Neural progenitor cell (in vitro differentiated cells): ENCODE measurements at regions not wholly inside any gene's neighbourhood (a gene's known extent, or its start where the extent isn't known, plus 50 kb on each side); places are given as distances from the start of the nearest gene placed in this dataset.
"Not testable (repeated sequence)": the region's sequence is repeated elsewhere in the genome, so short reads cannot be mapped to it uniquely, and the experiment has no call there.

Source experiments
- DNase-seq: peaks from one replicate; pipeline ENCODE4 v3.0.0-alpha.2; 2016; ENCODE audit warnings: low spot score
- H2AFZ ChIP-seq: fragments of 200-600 bp; sonication (generic); replicated peaks from 2 replicates; pipeline ENCODE4 v1.6.1; 2016; ENCODE audit warnings: antibody characterized with exemption
- H3F3A ChIP-seq: fragments of 200-600 bp; sonication (generic); 2 replicates; pipeline ENCODE4 v1.6.1; 2016; ENCODE audit warnings: antibody characterized with exemption, low read depth
- H3K27ac ChIP-seq: fragments of 200-600 bp; sonication (generic); 2 replicates; pipeline ENCODE4 v1.5.1; 2016; ENCODE audit warnings: mild to moderate bottlenecking
- H3K27me3 ChIP-seq: fragments of 200-600 bp; sonication (generic); 2 replicates; pipeline ENCODE4 v1.6.1; 2016; ENCODE audit warnings: mild to moderate bottlenecking, moderate library complexity
- H3K36me3 ChIP-seq: fragments of 200-600 bp; sonication (generic); 2 replicates; pipeline ENCODE4 v1.5.1; 2016
- H3K4me1 ChIP-seq: fragments of 200-600 bp; sonication (generic); 2 replicates; pipeline ENCODE4 v1.6.1; 2016; ENCODE audit warnings: mixed run types
- H3K4me2 ChIP-seq: fragments of 200-600 bp; sonication (generic); 2 replicates; pipeline ENCODE4 v1.6.1; 2016
- H3K4me3 ChIP-seq: fragments of 200-600 bp; sonication (generic); 2 replicates; pipeline ENCODE4 v1.5.1; 2016
- H3K79me2 ChIP-seq: fragments of 200-600 bp; sonication (generic); 2 replicates; pipeline ENCODE4 v1.6.1; 2016; ENCODE audit warnings: low read depth
- H3K9ac ChIP-seq: fragments of 200-600 bp; sonication (generic); 2 replicates; pipeline ENCODE4 v1.6.1; 2016
- H3K9me3 ChIP-seq: fragments of 200-600 bp; sonication (generic); 2 replicates; pipeline ENCODE4 v1.5.1; 2016; ENCODE audit warnings: low read depth
- H4K20me1 ChIP-seq: fragments of 200-600 bp; sonication (generic); 2 replicates; pipeline ENCODE4 v1.6.1; 2016; ENCODE audit warnings: low read depth
- H3K27ac Mint-ChIP-seq: 3 replicates; pipeline ENCODE4 v1.8.0; 2021; ENCODE audit warnings: mixed read lengths
- H3K27me3 Mint-ChIP-seq: 2 replicates; pipeline ENCODE4 v1.8.0; 2022; ENCODE audit warnings: low read depth, mild to moderate bottlenecking, inconsistent platforms, moderate library complexity, mixed read lengths; ENCODE audit not compliant: insufficient read depth
- H3K36me3 Mint-ChIP-seq: 3 replicates; pipeline ENCODE4 v1.8.0; 2021; ENCODE audit warnings: mixed read lengths
- H3K4me1 Mint-ChIP-seq: 3 replicates; pipeline ENCODE4 v1.8.0; 2021; ENCODE audit warnings: mixed read lengths
- H3K4me3 Mint-ChIP-seq: 3 replicates; pipeline ENCODE4 v1.8.0; 2021; ENCODE audit warnings: mild to moderate bottlenecking, moderate library complexity, mixed read lengths
- H3K9me3 Mint-ChIP-seq: 3 replicates; pipeline ENCODE4 v1.8.0; 2020; ENCODE audit warnings: mixed read lengths

DNA sequence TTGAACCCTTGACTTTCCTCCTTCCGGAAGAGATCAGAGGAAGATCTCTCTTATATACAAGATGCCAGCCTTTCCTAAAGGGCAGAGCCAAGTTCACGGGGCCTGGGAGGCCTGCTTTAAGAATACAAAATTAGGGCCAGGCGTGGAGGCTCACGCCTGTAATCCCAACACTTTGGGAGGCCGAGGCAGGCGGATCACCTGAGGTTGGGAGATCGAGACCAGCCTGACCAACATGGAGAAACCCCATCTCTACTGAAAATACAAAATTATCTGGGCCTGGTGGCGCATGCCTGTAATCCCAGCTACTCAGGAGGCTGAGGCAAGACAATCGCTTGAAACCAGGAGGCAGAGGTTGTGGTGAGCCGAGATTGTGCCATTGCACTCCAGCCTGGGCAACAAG lies 108.2 kb upstream of the SPDYE9 start:
- H2AFZ ChIP-seq, H3K4me3 ChIP-seq: not testable (repeated sequence)

DNA sequence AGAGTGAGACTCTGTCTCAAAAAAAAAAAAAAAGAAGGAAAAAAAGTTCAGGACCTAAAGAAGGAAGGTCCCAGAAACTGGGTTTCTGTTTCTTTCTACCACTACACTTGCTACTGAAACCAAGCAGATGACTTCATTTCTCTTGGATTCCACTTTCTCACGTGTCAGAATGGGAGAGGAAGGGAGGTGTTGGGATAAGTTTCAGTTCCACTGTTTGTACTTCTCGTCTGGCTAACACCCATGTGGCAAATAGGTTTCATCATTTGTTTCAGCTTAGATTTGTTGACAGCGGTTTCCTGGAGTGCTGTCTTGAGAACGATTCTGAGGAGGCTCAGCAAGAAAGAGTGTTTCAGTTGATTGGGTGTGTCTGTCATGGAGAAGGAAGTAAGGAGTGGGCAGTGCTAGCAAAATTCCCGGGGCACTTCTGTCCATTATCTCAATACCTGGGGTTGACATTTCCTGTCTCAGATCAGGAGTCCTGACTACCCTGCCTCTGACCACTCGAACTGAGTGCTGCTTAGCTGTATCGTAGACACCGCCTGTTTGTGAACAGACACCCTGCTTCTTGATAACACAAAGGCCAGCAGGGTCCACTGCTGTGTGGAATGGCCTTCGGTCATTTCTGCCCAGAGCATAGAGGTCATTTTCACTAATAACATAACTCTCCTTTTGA lies 104.8 kb upstream of the SPDYE9 start:
- not testable (repeated sequence) for H3K27ac Mint-ChIP-seq, H3K4me1 Mint-ChIP-seq, H3K9me3 ChIP-seq

More for the DNA sequence above, 108.2 kb upstream of the SPDYE9 start:
- H3K4me1 ChIP-seq, H3K4me1 Mint-ChIP-seq, H3K79me2 ChIP-seq, H3F3A ChIP-seq, H3K4me3 Mint-ChIP-seq, H3K9ac ChIP-seq, H3K36me3 Mint-ChIP-seq, H3K27ac ChIP-seq, H4K20me1 ChIP-seq, H3K36me3 ChIP-seq, H3K9me3 ChIP-seq, H3K9me3 Mint-ChIP-seq, DNase-seq, H3K27me3 ChIP-seq, H3K4me2 ChIP-seq, H3K27me3 Mint-ChIP-seq, H3K27ac Mint-ChIP-seq: not testable (repeated sequence)

DNA sequence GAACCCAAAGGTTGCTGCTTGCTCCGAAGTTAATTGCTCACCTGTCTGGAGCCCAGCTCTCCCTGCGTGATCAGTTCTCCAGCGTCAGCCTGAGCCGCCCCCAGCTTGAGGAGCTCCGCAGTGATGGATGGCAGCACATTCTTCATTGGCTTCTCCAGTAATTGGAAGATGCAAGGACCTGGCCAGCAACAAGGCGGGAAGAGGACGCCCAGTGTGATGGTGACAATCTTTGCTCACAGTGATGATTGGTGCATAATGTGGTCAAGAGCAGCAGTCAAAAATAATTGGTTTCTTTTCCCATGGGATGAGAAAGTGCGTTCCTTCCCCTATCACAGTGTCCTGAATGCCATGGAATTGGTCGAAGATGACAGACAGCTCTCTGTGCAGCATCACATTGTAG lies 102.4 kb upstream of the SPDYE9 start:
- not testable (repeated sequence) for H3K27ac Mint-ChIP-seq, H3K27ac ChIP-seq, H3K79me2 ChIP-seq, H3K4me2 ChIP-seq, H4K20me1 ChIP-seq, H3K4me1 Mint-ChIP-seq, H3K9me3 ChIP-seq, DNase-seq, H3K4me3 ChIP-seq, H3K27me3 Mint-ChIP-seq, H2AFZ ChIP-seq, H3K27me3 ChIP-seq, H3K9me3 Mint-ChIP-seq, H3K36me3 ChIP-seq, H3F3A ChIP-seq, H3K4me3 Mint-ChIP-seq, H3K9ac ChIP-seq, H3K36me3 Mint-ChIP-seq, H3K4me1 ChIP-seq

More for the DNA sequence above, 104.8 kb upstream of the SPDYE9 start:
- not testable (repeated sequence) for H3K9ac ChIP-seq, H3K36me3 Mint-ChIP-seq, H2AFZ ChIP-seq, H3K27ac ChIP-seq, H3K79me2 ChIP-seq, DNase-seq, H3K4me2 ChIP-seq, H3K36me3 ChIP-seq, H3K4me3 ChIP-seq, H3K9me3 Mint-ChIP-seq, H3K27me3 Mint-ChIP-seq, H3K4me1 ChIP-seq, H4K20me1 ChIP-seq, H3K4me3 Mint-ChIP-seq, H3K27me3 ChIP-seq, H3F3A ChIP-seq

DNA sequence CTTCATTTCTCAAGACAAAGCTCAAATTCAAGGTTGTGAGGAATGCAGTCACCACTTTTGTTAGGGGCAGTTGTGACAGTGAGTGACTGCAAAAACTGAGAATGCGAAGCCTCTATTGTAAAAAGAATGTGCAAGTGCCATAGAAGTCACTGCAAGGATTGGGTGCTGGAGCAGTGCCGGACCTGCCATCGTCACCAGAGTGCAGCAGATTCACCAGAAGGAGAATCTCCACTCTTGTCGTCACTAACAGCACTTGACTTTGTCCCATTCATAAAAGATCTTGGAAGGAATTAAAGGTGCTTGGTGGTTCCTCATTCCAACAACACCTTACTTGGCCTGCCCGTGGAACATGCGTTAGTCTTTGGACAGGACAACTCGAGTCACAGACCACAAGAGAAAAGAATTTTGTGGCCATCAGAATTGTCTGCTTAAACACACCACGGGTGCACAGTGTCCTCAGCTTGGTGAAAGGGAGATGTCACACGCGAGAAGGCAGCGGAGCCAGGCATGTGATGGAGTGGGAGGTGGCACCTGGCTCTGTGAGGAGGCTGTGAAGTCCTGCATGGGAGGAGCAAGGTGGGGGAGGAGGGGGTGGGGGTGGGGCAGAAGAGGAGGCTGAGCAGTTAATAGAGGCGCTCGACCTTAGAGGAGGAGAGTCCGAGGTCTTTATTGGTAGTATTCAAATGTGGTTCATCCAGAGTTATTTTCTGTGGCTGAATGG lies 100.9 kb upstream of the SPDYE9 start:
- not testable (repeated sequence) for H3K36me3 Mint-ChIP-seq, H3K9ac ChIP-seq, H3K9me3 Mint-ChIP-seq, H4K20me1 ChIP-seq, DNase-seq, H3K27ac Mint-ChIP-seq, H3K4me1 Mint-ChIP-seq, H3K27ac ChIP-seq, H3K4me3 ChIP-seq, H3K36me3 ChIP-seq, H3K27me3 ChIP-seq, H2AFZ ChIP-seq, H3K27me3 Mint-ChIP-seq, H3K9me3 ChIP-seq, H3K4me2 ChIP-seq, H3K4me3 Mint-ChIP-seq, H3F3A ChIP-seq, H3K4me1 ChIP-seq, H3K79me2 ChIP-seq

DNA sequence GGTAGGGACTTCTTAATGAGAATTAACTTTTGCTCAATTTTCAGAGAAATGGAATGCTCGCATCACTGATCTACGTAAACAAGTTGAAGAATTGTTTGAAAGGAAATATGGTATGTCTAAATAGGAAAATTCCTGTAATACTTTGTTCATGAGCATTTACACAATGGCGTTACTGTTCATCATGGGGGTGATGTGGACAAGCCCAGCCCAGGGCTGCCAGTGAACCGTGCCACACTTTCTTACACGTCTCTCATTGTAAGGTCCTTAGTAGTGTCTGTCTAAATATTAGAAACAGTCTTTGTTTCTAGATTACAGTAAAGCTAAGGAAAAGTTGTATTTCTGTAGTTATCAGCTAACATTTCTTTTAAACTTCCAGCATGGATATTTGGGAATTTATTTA lies 91.0 kb upstream of the SPDYE9 start:
- not testable (repeated sequence) for H3K27ac ChIP-seq, H3K27me3 ChIP-seq, H3K4me2 ChIP-seq, H3K79me2 ChIP-seq, H3K4me3 ChIP-seq, H3K4me3 Mint-ChIP-seq, H3K9me3 ChIP-seq, H3K9me3 Mint-ChIP-seq, H3K9ac ChIP-seq, H3K36me3 Mint-ChIP-seq, H2AFZ ChIP-seq, H3K36me3 ChIP-seq, H3K27me3 Mint-ChIP-seq, H3K27ac Mint-ChIP-seq, H3K4me1 ChIP-seq, H3F3A ChIP-seq, H4K20me1 ChIP-seq, H3K4me1 Mint-ChIP-seq, DNase-seq

DNA sequence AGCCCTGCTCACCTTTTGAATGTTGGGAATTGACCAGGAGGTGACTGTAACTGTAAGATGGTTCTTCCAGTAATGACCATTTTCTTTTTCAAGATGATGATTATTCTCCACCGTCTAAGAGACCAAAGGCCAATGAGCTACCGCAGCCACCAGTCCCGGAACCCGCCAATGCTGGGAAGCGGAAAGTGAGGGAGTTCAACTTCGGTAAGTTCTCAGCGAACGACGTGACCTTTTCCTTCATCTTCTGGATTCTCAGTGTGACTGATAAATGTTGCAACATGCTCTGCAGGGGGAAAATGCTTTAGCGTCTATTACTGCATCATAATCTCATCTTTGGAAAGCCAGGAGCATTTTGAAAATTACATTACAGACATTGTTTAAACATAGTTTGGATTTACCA lies 89.5 kb upstream of the SPDYE9 start:
- H3K27ac Mint-ChIP-seq, H3K27me3 Mint-ChIP-seq, H2AFZ ChIP-seq, H3K4me1 ChIP-seq, H4K20me1 ChIP-seq, H3K9me3 ChIP-seq, DNase-seq, H3K36me3 Mint-ChIP-seq, H3F3A ChIP-seq, H3K27ac ChIP-seq, H3K4me1 Mint-ChIP-seq, H3K9me3 Mint-ChIP-seq, H3K27me3 ChIP-seq, H3K9ac ChIP-seq, H3K79me2 ChIP-seq, H3K4me3 Mint-ChIP-seq, H3K4me2 ChIP-seq, H3K36me3 ChIP-seq, H3K4me3 ChIP-seq: not testable (repeated sequence)

DNA sequence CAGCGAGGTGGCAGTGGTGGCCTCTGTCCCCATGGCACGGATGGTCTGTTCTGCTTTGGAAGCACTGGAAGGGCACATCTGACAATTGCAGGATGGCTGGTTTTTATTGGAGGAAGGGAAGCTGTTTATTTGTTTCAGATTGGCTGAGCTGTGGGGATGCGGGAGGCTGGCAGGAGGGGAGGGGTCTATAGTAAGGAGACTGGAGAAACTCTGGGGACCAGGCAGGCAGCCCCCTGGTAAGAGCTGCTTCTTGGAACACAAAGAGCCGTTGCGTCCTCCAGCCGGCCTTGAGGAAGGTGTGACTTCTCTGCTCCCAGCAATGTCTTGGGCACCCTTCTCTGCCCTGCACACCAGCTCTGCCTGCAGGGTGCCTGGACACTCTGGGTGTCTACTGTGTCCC lies 85.1 kb upstream of the SPDYE9 start:
- H4K20me1 ChIP-seq, H3K4me1 Mint-ChIP-seq, H3K36me3 Mint-ChIP-seq, H3K27me3 Mint-ChIP-seq, H2AFZ ChIP-seq, H3K4me3 ChIP-seq, H3K9me3 ChIP-seq, H3K79me2 ChIP-seq, H3K4me1 ChIP-seq, H3K27me3 ChIP-seq, DNase-seq, H3K27ac Mint-ChIP-seq, H3K9me3 Mint-ChIP-seq, H3K36me3 ChIP-seq, H3K4me2 ChIP-seq, H3F3A ChIP-seq, H3K27ac ChIP-seq, H3K4me3 Mint-ChIP-seq, H3K9ac ChIP-seq: not testable (repeated sequence)

DNA sequence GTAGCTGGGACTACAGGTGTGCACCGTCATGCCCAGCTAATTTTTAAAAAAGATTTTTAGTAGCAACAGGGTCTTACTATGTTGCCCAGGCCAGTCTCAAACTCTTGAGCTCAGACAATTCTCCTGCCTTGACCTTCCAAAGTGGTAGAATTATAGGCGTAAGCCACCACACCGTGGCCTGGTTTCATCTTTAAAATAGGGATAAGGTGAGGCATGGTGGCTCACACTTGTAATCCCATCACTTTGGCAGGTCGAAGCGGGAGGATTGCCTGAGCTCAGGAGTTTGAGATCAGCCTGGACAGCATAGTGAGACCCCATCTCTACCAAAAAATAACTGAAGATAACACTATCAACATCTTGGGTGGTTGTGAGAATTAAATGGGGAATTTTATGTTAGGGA lies 84.6 kb upstream of the SPDYE9 start:
- not testable (repeated sequence) for H3K27me3 Mint-ChIP-seq, H3F3A ChIP-seq, H3K4me2 ChIP-seq, H3K4me3 ChIP-seq, H3K27me3 ChIP-seq, H3K27ac Mint-ChIP-seq, H3K79me2 ChIP-seq, H2AFZ ChIP-seq, H4K20me1 ChIP-seq, H3K36me3 ChIP-seq, H3K9me3 ChIP-seq, H3K27ac ChIP-seq, H3K36me3 Mint-ChIP-seq, H3K4me1 Mint-ChIP-seq, DNase-seq, H3K9me3 Mint-ChIP-seq, H3K4me3 Mint-ChIP-seq, H3K4me1 ChIP-seq, H3K9ac ChIP-seq
